SU-DHL-6 (cell line): ENCODE measurements at regions not wholly inside any gene's neighbourhood (a gene's known extent, or its start where the extent isn't known, plus 50 kb on each side); places are given as distances from the start of the nearest gene placed in this dataset.
"Not testable (repeated sequence)": the region's sequence is repeated elsewhere in the genome, so short reads cannot be mapped to it uniquely, and the experiment has no call there.

Experiments
- EZH2phosphoT487 ChIP-seq: fragments of 200-600 bp; sonication (generic), shearing (Covaris generic); conservative IDR thresholded peaks from 2 replicates; pipeline ENCODE4 v1.6.1; 2018; ENCODE audit warnings: mild to moderate bottlenecking, antibody characterized with exemption, low read length, moderate library complexity, mixed read lengths
- TF ChIP-seq, protein P1 (sequence below): fragments of 200-600 bp; sonication (generic); IDR thresholded peaks from one replicate; pipeline ENCODE4 v1.5.1; 2017; ENCODE audit warnings: antibody characterized with exemption, mild to moderate bottlenecking, low read length, moderate library complexity; ENCODE audit not compliant: insufficient read depth, poor library complexity, severe bottlenecking

DNA sequence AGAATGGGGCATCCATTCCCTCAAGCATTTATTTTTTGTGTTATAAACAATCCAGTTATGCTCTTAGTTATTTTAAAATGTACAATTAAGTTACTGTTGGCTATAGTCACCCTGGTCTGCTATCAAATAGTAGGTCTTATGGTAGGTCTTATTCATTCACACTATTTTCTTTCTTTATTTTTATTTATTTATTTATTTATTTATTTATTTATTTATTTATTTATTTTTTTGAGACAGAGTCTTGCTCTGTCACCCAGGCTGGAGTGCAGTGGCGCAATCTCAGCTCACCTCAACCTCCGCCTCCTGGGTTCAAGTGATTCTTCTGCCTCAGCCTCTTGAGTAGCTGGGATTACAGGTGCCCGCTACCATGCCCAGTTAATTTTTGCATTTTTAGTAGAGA, 967.4 kb upstream of the AUTS2 start:
- TF ChIP-seq, protein P1, sequence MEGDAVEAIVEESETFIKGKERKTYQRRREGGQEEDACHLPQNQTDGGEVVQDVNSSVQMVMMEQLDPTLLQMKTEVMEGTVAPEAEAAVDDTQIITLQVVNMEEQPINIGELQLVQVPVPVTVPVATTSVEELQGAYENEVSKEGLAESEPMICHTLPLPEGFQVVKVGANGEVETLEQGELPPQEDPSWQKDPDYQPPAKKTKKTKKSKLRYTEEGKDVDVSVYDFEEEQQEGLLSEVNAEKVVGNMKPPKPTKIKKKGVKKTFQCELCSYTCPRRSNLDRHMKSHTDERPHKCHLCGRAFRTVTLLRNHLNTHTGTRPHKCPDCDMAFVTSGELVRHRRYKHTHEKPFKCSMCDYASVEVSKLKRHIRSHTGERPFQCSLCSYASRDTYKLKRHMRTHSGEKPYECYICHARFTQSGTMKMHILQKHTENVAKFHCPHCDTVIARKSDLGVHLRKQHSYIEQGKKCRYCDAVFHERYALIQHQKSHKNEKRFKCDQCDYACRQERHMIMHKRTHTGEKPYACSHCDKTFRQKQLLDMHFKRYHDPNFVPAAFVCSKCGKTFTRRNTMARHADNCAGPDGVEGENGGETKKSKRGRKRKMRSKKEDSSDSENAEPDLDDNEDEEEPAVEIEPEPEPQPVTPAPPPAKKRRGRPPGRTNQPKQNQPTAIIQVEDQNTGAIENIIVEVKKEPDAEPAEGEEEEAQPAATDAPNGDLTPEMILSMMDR, result not testable (repeated sequence)
- TF ChIP-seq EZH2phosphoT487, result not testable (repeated sequence)
